ENCODE measurements at regions not wholly inside any gene's neighbourhood (a gene's known extent, or its start where the extent isn't known, plus 50 kb on each side); places are given as distances from the start of the nearest gene placed in this dataset.
"Not testable (repeated sequence)": the region's sequence is repeated elsewhere in the genome, so short reads cannot be mapped to it uniquely, and the experiment has no call there.

DNA sequence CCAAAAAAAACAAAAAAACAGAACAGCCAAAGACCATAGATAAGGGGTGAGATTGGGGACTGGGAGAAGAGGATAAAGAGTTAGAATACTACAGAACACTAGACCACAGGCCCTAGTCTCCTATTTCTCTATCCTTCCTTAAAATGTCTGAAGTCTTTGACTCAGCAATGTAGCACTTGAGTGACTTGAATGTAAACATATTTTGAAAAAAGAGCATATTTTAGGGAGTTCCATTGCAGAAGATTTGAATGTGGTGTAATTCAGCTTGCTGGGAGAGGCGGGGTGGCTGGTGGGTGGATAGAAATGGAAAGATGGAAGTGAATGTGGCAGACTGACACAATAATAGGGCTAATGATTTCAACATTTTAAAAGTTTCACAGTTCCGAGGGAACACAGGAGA, 144.9 kb downstream of the CHIC2 start:
- DNase-seq = no peak

DNA sequence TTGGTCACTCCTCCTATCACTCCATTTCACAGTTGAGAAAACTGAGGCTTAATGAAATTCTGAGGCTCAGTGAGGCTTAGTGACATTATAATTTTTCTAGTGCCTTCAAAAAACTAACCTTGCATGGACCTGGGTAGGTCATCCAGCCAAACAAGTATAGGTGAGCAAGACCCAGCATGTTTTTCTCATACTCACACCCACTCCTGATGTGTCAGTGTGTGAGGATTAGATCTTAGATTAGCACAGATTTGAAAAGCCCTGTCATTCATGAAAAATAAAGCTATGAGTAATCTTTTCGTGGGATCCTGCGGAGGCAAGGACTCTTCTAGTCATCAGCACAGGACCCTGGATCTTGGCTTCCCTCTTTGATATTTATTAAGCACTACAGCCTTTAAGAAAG, 146.7 kb downstream of the CHIC2 start:
- no peak for DNase-seq

DNA sequence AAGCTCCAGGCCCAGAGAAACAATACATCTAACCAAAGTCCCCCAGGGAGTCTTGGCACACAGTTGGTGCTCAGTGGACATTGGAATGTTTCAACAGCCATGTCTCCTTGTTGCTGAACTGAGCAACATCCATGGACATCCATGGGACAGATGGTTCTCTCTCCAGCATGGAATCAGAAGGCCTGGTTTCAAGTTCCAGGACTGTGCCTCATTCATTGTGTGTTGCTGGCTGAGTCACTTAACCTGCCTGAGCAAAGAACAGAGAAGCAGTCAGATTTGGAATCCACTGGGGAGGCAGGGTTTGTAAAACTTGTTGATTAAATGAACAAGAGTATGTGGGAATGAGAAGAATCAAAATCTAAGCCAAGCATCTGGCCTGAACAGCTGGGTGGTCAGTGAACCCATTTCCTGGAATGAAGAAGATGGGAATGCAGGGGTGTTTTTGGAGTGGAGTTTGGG, 147.9 kb downstream of the CHIC2 start:
- no peak for DNase-seq

DNA sequence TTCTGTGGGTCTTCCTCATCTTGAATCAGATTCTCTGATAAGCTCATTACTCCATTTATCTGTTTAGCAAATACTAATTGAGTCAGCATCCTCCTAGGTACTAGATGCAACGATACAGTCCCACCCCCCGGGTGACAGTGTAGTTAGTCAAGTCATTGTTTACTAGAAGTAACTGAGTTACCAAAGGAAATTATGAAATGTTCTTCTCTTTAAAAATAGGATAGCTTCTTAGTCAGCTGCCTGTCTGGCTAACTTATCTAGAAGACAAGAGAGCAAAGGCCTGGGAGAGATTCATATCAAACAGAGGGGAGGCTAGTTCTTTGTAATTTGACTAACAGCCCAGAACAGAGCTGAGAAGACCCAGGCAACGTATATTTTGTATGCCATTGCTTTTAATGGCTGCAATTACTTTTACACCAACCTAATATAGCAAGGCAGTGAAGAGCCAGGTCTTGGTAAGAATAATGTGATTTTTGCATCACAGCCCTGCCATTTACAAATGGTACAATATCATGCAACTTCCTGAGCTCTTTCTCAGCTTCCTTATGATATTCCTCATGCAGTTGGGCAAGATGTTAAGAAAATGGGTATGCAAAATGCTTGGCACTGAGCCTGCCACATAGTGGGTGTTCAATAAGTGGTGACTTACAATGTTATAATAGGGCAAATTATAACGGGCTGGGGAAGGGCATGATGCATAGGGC, 149.9 kb downstream of the CHIC2 start:
- DNase-seq = no peak

DNA sequence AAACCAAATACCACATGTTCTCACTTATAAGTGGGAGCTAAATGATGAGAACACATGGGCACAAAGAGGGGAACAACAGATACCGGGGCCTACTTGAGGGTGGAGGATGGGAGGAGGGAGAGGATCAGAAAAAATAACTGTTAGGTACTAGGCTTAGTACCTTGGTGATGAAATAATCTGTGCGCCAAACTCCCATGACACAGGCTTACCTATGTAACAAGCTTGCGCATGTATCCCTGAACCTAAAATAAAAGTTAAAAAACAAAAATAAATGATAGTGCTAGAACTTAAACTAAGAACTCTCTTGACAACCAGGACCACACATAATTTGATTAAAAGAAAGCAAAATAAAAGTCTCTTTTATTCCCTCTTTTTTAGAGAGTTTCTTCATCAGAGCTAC, 150.6 kb downstream of the CHIC2 start:
- DNase-seq = no peak

DNA sequence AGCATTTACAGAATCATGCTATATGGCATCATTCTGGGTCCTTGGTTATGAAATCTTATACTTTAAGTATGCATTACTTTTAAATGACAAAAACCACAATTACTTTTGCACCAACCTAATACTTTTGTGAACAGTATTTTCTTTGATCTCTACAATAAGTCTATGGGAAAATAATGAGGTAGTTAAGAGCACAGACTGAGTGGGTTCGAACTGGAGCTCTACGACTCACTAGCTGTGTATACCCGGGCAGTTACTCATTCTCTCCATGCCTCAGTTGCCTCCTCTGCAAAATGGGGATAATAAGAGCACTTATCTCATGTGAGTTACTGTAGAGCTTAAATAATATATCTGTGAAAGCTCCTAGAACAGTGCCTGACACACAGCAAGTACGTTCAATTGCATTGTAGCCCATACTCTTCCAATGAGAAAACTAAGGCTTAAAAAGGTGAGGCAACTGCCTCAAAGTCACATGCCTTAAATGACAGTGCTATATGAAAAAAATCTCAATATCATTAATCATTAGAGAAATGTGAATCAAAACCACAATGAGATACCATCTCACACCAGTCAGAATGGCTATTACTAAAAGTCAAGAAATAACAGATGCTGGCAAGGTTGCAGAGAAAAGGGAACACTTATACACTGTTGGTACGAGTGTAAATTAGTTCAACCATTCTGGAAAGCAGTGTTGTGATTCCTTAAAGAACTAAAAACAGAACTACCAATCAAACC, 151.5 kb downstream of the CHIC2 start:
- no peak for DNase-seq

DNA sequence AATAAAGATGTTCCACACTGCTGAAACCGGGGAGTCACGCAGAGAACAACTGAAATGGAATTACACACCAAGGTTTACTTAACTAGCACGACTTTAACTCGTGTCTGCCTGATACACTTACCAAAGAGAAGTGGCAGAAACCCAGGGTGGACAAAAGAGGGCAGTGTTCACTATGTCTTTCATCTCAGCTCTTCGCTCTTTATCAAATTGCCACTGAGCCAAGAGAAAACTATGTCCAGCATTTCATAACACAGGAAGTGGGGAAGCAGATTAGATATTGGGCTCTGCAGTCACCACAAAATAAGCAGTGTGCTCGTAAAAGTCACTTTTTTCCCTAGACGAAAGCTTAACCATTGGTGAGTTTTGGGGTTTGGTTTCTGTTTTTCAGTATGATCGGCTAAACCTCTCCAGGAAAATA, 155.7 kb downstream of the CHIC2 start:
- DNase-seq = no peak

DNA sequence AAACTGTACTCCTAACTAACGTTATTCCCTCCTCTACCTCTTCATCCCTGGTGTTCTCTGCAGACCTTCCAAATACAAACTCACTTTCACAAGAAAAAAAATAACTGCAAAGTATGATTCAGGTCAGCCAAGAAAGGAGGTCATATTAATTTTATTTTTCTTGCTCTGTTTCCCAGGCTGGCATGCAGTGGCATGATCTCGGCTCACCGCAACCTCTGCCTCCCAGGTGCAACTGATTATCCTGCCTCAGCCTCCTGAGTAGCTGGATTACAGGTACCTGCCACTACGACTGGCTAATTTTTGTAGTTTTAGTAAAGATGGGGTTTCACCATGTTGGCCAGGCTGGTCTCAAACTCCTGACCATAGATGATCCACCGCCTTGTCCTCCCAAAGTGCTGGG, 156.6 kb downstream of the CHIC2 start:
- DNase-seq = no peak

DNA sequence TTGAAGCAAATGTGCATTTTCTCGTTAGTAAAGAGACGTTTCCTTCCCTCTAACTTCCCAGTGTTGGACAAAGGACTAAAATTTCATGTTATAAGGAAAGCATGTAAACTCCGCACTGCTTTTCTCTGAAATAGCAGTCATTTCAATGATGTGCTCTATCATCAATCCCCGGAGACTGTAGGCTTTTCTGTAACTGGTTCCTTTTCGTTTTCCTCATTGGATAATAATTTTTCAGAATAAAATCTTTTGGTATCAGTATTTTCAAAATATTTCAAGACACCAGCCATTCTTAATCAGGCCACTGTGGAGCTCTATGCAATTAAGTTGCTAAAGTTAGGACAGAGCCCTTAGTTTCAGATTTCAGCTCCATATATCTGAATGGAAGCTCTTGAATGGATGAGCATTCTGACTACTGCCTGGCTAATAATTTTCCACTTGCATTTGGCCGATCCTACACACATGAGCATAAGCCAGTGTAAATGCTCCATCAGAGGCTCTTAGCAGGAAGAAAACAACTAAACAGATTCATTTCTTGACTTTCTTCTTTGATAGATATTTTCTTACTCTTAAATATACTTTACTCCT, 157.7 kb downstream of the CHIC2 start:
- no peak for DNase-seq

DNA sequence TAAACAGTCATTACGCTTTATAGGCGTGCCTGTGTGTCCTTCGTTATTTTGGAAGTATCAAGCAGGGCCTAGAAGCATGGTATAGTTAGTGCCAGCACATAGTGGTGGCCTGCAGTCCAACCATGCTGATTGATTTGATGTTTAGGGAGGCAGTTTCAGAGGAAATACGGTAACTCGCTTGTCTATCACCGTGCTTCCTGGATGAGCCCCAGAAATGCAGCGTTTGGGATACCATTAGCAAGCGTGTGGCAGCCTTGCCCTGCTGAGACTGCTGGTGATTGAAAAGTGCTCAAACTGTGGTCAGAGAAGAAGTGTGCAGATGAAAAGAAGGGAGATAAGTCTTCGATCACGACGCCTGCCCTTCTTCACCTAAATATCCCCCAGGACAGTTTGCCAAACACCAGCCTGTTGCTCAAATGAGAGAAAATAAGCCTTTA, 158.4 kb downstream of the CHIC2 start:
- no peak for DNase-seq

DNA sequence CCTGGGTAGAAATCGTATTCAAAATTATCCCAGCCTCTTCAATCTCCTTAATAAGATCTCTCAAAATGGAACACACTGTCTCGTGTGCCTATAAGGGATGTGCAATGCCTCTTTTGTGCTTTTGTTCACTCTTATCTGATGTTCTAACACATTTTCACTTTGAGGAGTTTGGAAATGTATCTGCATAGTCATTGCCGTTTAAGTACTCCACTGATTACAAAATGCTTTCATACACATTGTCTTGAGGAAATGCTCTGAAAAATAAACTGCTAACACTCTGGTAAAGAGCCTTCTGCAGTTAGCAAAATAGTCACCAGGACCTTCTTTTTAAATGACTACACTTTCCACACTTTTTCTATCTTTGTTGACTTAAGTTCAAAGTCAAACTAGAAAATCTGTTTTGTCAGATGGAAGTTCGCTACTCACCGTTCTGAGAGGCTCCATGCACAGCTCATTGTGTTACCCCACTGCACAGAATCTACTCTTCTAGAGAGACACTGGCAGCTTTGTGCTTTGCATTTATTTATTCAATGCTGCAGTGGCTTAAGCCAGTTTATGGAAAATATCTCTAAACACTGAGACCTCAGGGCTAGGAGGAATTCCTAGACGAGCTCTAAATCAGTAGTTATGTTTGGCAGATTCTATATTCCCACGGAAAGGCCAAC, 159.0 kb downstream of the CHIC2 start:
- no peak for DNase-seq

DNA sequence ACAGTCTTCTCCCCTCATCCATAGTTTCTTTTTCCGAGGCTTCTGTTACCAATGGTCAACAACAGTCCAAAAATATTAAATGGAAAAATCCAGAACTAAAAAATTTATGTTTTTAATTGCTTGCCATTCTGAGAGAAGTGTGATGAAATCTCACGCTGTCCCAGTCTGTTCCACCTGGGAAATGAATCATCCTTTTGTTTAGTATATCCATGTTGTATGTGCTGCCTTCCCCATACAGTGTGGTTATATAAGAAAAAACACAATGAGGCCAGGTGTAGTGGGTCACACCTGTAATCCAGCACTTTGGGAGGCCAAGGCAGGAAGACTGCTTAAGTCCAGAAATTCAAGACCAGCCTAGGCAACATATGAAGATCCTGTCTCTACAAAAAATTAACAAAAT, 161.6 kb downstream of the CHIC2 start:
- no peak for DNase-seq

DNA sequence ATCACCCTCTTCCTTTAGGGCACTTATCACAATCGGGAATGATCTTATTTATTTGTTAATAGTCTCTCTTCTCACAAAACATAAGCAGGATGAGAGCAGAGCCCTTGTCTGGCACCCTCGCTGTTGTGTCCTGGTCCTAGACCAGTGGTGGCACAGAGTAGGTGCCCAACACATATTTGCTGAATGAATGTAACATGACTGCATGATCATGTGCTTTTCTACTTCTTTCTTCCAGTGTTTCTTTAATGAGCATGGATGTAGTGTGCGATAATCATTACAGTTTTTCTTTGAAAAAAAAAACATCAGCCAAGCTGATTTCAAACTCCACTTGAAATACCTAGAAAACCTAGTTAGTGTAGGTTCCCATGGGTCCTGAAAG, 164.1 kb downstream of the CHIC2 start:
- DNase-seq = no peak

DNA sequence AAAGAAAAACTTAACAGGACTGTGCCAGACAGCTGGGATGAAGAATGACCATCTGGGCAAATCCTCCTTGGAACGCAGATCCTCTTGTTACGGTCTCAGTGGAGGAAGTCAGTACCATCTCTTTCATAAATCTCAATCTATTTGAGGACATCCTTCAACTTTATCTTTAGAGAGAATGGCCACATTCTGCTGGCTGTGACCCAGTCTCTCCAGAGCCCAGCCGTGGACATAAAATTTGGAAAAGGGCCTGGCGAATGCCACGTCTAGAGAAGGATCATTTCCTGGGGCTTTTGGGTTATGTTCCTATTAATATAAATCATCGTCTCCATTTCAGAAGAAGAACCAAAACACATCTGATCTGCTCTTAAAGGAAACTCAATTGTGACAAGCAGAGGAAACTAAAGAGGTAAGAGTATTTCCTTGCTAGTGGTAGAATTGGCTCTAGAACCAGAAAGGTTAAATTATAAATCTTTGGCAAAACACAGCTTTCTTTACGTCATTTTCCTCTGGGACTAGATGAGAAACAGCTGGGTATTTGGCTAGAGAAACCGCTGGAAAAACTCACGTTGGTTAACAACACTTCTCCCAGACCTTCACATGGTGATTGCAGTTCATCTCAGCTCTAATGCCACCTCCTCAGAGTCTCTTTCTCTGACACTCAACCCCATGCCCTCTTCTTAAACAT, 164.7 kb downstream of the CHIC2 start:
- no peak for DNase-seq

DNA sequence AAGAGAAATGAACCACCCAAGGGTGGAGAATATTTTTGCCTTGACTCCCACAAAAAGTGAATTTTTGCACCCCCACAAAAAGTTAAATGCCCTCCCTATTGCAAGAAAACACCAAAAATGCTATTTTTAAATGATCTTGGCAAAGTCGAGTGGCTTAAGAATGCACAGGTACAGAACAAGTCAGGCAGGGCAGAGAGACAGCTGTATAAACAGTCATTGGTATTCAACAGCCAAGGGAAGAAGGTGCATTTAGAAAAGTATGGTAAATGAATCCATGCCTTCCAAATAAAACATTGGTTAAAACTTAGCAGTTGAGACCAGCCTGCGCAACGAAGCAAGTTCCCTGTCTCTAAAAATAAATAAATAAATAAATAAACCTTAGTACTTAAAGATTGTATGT, 169.3 kb downstream of the CHIC2 start:
- DNase-seq = no peak

DNA sequence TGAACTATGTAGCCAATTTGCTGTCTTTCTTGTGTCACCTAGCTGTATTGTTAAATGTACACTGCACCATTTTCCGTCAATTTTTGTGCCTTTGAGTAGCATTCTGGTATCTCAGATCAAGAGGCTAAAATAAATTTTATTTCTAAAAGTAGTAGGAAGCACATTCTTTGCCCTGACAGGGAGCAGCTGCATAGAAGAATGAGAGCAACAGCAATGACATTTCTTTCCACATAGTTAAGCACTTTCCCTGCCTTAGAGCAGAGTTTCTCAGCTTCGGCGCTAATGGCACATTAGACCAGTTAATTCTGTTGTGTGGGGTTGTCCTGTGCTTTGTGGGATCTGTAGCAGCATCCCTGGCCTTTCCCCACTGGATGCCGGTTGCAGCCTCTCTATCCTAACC, 173.9 kb downstream of the CHIC2 start:
- no peak for DNase-seq

DNA sequence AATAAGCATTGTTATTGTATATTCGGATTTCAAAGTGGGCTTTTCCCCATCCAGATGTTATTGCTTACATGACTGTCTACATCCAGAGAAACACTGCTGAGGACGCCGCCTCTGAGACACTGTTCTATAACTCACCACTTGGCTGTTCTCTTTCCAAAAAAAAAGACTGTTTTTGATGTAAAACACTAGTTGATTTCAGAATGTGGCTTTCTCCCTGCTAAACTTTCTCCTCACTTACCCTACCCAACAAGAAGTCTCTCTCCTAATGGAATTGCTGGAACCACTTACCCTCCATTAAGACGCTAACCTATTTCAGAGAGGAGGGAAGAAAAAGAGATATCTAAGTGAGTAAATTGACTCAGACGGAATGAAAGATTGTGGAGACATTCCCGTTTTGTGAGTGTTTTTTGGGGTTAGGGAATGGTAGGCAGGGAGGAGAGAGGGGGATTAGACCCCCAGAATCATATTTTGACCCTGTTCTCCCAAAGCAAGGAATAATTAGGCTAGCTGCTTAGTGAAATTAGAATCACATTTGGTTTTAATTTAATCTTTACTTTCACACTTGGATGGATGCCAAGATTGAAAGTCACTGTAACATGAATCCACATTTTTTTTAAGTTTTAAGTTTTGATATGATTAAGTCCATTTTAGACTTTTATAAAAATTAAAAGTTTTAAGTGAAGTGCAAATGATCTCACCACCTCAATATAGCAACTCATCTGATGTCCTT, 174.9 kb downstream of the CHIC2 start:
- DNase-seq = no peak

DNA sequence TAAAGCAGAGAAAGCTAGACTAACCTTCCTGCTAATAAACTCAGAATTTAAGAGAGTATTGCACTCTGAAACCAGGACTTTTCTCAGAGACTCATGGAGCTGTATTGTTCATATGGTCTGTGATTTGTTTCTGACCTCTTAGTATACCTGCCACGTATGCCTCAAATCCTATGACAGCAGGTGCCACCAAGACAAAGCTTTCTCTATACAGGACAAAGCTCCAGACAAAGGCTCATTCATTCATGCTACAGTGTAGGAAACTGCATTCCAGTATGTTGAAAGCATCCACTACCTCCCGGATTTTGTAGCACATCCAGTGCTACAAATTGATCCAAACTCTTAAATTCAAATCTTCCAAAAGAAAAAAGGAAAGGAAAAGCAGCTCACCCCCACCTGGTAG, 178.3 kb downstream of the CHIC2 start:
- DNase-seq = no peak

DNA sequence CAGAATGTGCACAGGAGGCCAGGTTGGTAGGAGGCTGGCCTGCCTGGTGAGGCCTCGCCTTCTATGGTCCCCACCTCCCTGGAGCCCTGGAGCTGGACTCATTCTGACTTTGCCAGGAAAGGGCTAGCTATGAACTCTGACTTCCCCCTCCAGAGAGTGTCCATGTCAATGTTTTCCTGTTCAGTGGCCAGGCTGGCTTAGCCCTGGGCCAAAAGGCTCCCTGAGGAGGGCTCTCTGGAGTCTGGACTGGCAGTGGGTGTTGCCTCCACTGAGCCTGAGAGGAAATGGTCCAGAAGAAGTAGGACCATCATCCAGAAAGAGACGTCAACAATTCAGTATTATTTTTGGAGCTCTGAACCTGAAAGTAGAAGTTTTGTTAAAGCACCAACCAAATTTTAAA, 178.7 kb downstream of the CHIC2 start:
- no peak for DNase-seq

DNA sequence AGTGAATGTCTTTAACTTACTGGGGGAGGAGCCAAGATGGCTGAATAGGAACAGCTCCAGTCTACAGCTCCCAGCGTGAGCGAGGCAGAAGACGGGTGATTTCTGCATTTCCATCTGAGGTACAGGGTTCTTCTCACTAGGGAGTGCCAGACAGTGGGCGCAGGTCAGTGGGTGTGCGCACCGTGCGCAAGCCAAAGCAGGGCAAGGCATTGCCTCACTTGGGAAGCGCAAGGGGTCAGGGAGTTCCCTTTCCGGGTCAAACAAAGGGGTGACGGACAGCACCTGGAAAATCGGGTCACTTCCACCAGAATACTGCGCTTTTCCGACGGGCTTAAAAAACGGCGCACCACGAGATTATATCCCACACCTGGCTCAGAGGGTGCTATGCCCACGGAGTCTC, 187.3 kb downstream of the CHIC2 start:
- DNase-seq = not testable (repeated sequence)

DNA sequence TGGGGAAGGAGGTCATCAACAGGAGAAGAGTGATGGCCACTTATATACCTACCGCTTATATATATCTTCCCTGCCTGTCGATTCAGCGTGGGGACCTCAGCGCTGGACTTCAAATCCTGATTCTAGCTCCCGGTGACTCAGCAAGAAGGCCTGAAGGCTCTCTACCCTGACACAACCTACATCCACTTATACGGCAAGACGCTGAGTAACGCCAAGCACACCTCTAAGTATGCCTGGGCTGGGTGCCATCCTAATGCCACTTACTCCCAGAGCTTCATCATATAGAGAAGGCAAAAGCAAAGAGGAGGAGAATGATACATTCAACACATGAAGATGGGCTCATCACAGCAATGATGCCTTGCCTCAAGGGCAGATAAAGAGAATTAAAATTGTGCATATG, 198.3 kb downstream of the CHIC2 start:
- no peak for DNase-seq

DNA sequence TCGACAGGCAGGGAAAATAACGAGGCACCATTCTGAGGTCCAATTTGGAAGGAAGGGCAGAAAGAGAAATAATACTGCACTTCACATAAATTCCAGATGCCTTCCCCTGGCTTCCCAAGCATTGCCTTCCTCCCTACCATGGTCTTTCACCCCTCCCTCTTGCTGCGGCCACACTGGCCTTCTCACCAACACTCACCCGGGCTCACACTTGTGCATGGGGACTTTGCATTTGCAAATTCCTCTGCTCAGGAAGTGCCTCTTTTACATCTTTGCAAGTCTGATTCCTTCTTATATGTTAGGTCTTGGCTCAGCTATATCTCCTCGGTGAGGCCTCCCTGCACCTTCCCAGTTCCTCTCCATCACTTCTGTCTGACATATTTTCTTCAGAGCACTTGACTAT, 199.4 kb downstream of the CHIC2 start:
- no peak for DNase-seq
